ENCODE measurements at regions not wholly inside any gene's neighbourhood (a gene's known extent, or its start where the extent isn't known, plus 50 kb on each side); places are given as distances from the start of the nearest gene placed in this dataset.

DNA sequence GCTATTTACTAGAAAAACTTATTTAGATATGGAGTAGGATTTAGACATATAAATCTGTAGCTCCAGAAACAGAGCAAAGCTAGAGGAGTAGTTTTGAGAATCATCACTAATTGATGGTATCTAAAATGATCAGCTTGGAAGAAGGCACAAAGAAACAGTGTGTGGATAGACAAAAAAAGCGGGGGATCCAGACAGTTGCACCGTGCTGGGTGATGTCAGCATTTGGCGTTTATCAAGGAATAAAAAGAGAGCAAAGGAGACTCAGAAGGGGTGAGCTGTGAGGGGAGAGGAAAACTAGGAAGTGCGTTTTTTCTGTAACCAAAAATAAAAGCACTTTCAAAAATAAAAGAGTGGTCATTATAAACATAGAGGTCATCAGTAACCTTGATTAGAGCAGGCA, 90.5 kb upstream of the GPRIN3 start:
- H3K4me3 ChIP-seq (ENCODE audit: low read depth, low read length) = no peak overlapping the region
- no peak for DNase-seq (ENCODE audit: low read depth)

GRCh38 chr4:89397441-89397840, 89.8 kb upstream of the GPRIN3 start:
- no peak for DNase-seq (ENCODE audit: low read depth)
- no peak for TF ChIP-seq CTCF (IDR thresholded peaks at IDR 0.05; ENCODE audit: insufficient read depth, low read depth, low read length, missing control alignments)
- no peak overlapping the region for H3K4me3 ChIP-seq (ENCODE audit: low read depth, low read length)

More for the DNA sequence above, 90.5 kb upstream of the GPRIN3 start:
- no peak for TF ChIP-seq CTCF (IDR thresholded peaks at IDR 0.05; ENCODE audit: insufficient read depth, low read depth, low read length, missing control alignments)

- no peak for DNase-seq (ENCODE audit: low read depth)
- no peak overlapping the region for H3K4me3 ChIP-seq (ENCODE audit: low read depth, low read length)
- no peak for TF ChIP-seq CTCF (IDR thresholded peaks at IDR 0.05; ENCODE audit: insufficient read depth, low read depth, low read length, missing control alignments)
These were observed 74.8 kb upstream of the GPRIN3 start for GRCh38 chr4:89382439-89382838.

- DNase-seq (ENCODE audit: low read depth) = no peak
- H3K4me3 ChIP-seq (ENCODE audit: low read depth, low read length) = no peak overlapping the region
- TF ChIP-seq CTCF (IDR thresholded peaks at IDR 0.05; ENCODE audit: insufficient read depth, low read depth, low read length, missing control alignments) = no peak
These were observed 73.4 kb upstream of the GPRIN3 start for GRCh38 chr4:89380980-89381379.

DNA sequence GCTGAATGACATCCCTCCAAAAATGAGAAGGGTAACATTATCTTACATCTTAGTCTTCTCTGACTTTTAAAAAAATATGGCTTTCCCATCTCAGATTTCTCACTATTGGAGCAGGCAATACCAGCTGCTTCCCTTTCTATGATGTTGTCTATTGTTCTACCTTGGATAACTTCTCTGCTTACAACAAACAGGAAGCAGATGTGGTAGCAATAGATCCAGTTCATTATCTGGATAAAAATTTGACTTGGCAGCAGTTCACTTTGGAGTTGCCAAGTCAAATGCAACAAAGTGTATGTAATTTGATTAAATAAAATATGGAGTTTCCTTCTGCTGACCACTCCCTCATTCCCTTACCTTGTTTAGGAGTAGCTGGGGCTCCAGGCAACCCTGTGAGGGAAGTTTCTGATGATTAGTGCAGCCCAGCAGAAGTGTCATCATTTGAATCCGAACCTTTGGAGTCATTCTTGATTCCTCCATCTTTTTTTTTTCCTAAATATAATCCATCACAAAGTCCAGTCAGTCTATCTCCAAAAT, 72.0 kb upstream of the GPRIN3 start:
- no peak overlapping the region for H3K4me3 ChIP-seq (ENCODE audit: low read depth, low read length)
- TF ChIP-seq CTCF (IDR thresholded peaks at IDR 0.05; ENCODE audit: insufficient read depth, low read depth, low read length, missing control alignments) = no peak
- DNase-seq (ENCODE audit: low read depth) = no peak

DNA sequence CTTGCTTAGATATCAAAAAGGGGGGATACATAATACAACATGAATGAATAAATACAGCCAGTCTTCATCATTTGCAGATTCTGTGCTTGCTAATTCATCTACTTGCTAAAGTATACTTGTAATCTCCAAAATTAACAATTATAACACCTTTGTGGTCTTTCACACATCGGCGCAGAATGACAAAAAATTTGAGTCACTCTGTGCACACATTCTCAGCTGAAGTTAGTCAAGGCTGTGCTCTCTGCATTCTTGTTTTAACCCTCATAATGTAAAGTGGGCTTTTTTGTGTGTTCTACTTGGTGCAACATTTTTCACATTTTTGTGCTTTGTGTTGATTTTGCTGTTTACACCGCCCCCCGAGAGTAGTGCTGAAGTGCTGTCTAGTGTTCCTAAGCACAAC, 65.8 kb upstream of the GPRIN3 start:
- H3K4me3 ChIP-seq (ENCODE audit: low read depth, low read length) = no peak overlapping the region
- DNase-seq (ENCODE audit: low read depth) = no peak
- no peak for TF ChIP-seq CTCF (IDR thresholded peaks at IDR 0.05; ENCODE audit: insufficient read depth, low read depth, low read length, missing control alignments)

GRCh38 chr4:89371614-89372013, 64.0 kb upstream of the GPRIN3 start:
- TF ChIP-seq CTCF (IDR thresholded peaks at IDR 0.05; ENCODE audit: insufficient read depth, low read depth, low read length, missing control alignments) = no peak
- DNase-seq (ENCODE audit: low read depth) = no peak
- no peak overlapping the region for H3K4me3 ChIP-seq (ENCODE audit: low read depth, low read length)

All from GM12865 (cell line).